ENCODE measurements at regions not wholly inside any gene's neighbourhood (a gene's known extent, or its start where the extent isn't known, plus 50 kb on each side); places are given as distances from the start of the nearest gene placed in this dataset.

DNA sequence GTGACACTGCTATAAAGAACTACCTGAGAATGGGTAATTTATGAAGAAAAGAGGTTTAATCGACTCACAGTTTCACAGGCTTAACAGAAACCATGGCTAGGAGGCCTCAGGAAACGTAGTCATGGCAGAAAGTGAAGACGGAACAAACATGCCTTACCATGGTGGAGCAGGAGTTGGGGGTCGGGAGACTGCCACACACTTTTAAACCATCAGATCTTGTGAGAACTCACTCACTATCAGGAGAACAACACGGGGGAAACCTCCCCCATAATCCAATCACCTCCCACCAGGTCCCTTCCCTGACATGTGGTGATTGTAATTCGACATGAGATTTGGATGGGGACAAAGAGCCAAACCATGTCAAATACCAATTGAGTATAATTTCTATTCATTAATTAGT lies 2392.6 kb upstream of the C9orf72 start:
- intact Hi-C loops (cut with micrococcal nuclease), result no loop called here
- ChIA-PET RAD21 (ENCODE audit: low non-redundant PET in 1 of 2, low total read pairs in 2 of 2, uncharacterized antibody in 2 of 2, unreplicated experiment in 2 of 2) (no interaction called here), POLR2A (no interaction called here), CTCF (no interaction called here)
- DNase-seq (ENCODE audit: low read depth, low spot score) (no peak), ATAC-seq (no peak)
- H3K9me3 ChIP-seq (ENCODE audit: control insufficient read depth in 1 of 2, insufficient read depth in 1 of 2, low read depth in 1 of 2, low read length in 2 of 2), result no peaks in the 10 kb centered on the region
- no peaks in the 10 kb centered on the region for H3K79me2 ChIP-seq (ENCODE audit: insufficient read depth, low read length)
- no peak overlapping the region for H3K4me2 ChIP-seq (ENCODE audit: low read length)
- H4K20me1 ChIP-seq (ENCODE audit: insufficient read depth), result no peaks in the 10 kb centered on the region
- no peak overlapping the region for H3K9ac ChIP-seq (ENCODE audit: low read length)
- no peaks in the 10 kb centered on the region for H3K27me3 ChIP-seq (ENCODE audit: insufficient read depth, low read length)
- no peak overlapping the region for H3K27ac ChIP-seq (ENCODE audit: low read depth, low read length)
- H2AFZ ChIP-seq (ENCODE audit: low read depth, low read length, poor library complexity, severe bottlenecking), result no peak overlapping the region
- H3K4me1 ChIP-seq (ENCODE audit: control insufficient read depth in 1 of 2, insufficient read depth in 2 of 2, low read length in 2 of 2), result no peaks in the 10 kb centered on the region
- no TSS peak for BruUV-seq (replicated peaks)
- H3K4me3 ChIP-seq (replicated peaks in 1 of 2; ENCODE audit: low read depth in 1 of 2, low read length in 2 of 2), result no peak overlapping the region
- TF ChIP-seq, protein P1, sequence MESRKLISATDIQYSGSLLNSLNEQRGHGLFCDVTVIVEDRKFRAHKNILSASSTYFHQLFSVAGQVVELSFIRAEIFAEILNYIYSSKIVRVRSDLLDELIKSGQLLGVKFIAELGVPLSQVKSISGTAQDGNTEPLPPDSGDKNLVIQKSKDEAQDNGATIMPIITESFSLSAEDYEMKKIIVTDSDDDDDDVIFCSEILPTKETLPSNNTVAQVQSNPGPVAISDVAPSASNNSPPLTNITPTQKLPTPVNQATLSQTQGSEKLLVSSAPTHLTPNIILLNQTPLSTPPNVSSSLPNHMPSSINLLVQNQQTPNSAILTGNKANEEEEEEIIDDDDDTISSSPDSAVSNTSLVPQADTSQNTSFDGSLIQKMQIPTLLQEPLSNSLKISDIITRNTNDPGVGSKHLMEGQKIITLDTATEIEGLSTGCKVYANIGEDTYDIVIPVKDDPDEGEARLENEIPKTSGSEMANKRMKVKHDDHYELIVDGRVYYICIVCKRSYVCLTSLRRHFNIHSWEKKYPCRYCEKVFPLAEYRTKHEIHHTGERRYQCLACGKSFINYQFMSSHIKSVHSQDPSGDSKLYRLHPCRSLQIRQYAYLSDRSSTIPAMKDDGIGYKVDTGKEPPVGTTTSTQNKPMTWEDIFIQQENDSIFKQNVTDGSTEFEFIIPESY (IDR thresholded peaks at IDR 0.05; ENCODE audit: extremely low read depth, insufficient replicate concordance, low read length), result no peak
- no peak for TF ChIP-seq POLR2AphosphoS5 (IDR thresholded peaks at IDR 0.05; ENCODE audit: low read depth, low read length)
- TF ChIP-seq ZNF274 (IDR thresholded peaks at IDR 0.05; ENCODE audit: low read depth, low read length), result no peak
- TF ChIP-seq POLR2A (IDR thresholded peaks at IDR 0.05; ENCODE audit: borderline replicate concordance, extremely low read depth, insufficient read depth, insufficient read length), result no peak
- TF ChIP-seq TCF7L2 (IDR thresholded peaks at IDR 0.05; ENCODE audit: borderline replicate concordance, extremely low read depth, insufficient read depth, insufficient read length), result no peak
- no peaks in the 10 kb centered on the region for H3K9me2 ChIP-seq (ENCODE audit: insufficient read depth)
- H3K36me3 ChIP-seq (ENCODE audit: control insufficient read depth in 1 of 2, insufficient read depth in 2 of 2, low read length in 2 of 2), result no peaks in the 10 kb centered on the region

DNA sequence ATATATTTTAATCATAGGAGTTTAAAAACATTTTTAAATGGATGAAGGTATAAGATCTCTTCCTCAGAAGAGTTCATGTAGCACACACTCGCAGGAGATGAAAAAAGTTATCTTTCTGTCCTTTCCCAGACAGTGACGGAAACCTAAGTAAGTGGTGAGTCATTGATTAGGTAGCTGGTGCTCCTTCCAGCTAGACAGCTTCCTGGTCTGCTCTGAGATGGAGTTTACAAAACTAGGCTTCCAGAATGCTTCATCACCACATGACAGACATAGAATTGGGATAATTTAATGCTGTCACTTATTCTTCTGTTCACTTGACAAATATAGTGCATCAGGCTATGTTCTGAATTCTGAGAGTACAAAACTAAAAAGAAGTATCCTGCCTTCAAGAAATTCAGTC lies 2393.0 kb upstream of the C9orf72 start:
- Histone ChIP-seq H3K27me3 (ENCODE audit: insufficient read depth, low read length) (no peaks in the 10 kb centered on the region), H3K9me2 (ENCODE audit: insufficient read depth) (no peaks in the 10 kb centered on the region), H3K36me3 (ENCODE audit: control insufficient read depth in 1 of 2, insufficient read depth in 2 of 2, low read length in 2 of 2) (no peaks in the 10 kb centered on the region), H3K9ac (ENCODE audit: low read length) (no peak overlapping the region), H3K27ac (ENCODE audit: low read depth, low read length) (no peak overlapping the region), H4K20me1 (ENCODE audit: insufficient read depth) (no peaks in the 10 kb centered on the region), H2AFZ (ENCODE audit: low read depth, low read length, poor library complexity, severe bottlenecking) (no peak overlapping the region), H3K4me2 (ENCODE audit: low read length) (no peak overlapping the region), H3K4me1 (ENCODE audit: control insufficient read depth in 1 of 2, insufficient read depth in 2 of 2, low read length in 2 of 2) (no peaks in the 10 kb centered on the region), H3K9me3 (ENCODE audit: control insufficient read depth in 1 of 2, insufficient read depth in 1 of 2, low read depth in 1 of 2, low read length in 2 of 2) (no peaks in the 10 kb centered on the region), H3K79me2 (ENCODE audit: insufficient read depth, low read length) (no peaks in the 10 kb centered on the region), H3K4me3 (replicated peaks in 1 of 2; ENCODE audit: low read depth in 1 of 2, low read length in 2 of 2) (no peak overlapping the region)
- ChIA-PET POLR2A (no interaction called here), RAD21 (ENCODE audit: low non-redundant PET in 1 of 2, low total read pairs in 2 of 2, uncharacterized antibody in 2 of 2, unreplicated experiment in 2 of 2) (no interaction called here), CTCF (no interaction called here)
- ATAC-seq, result no peak
- no peak for DNase-seq (ENCODE audit: low read depth, low spot score)
- intact Hi-C loops (cut with micrococcal nuclease), result no loop called here
- no TSS peak for BruUV-seq (replicated peaks)
- no peak for TF ChIP-seq CBX3 (IDR thresholded peaks at IDR 0.05; ENCODE audit: low read depth)
- TF ChIP-seq TCF7L2 (IDR thresholded peaks at IDR 0.05; ENCODE audit: borderline replicate concordance, extremely low read depth, insufficient read depth, insufficient read length), result no peak
- TF ChIP-seq SRF (IDR thresholded peaks at IDR 0.05; ENCODE audit: low read depth), result no peak
- TF ChIP-seq, protein P2, sequence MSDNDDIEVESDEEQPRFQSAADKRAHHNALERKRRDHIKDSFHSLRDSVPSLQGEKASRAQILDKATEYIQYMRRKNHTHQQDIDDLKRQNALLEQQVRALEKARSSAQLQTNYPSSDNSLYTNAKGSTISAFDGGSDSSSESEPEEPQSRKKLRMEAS (IDR thresholded peaks at IDR 0.05), result no peak
- no peak for TF ChIP-seq CEBPB (IDR thresholded peaks at IDR 0.05; ENCODE audit: low read depth)
- no peak for TF ChIP-seq EZH2 (IDR thresholded peaks at IDR 0.05)
- TF ChIP-seq POLR2A (IDR thresholded peaks at IDR 0.05; ENCODE audit: borderline replicate concordance, extremely low read depth, insufficient read depth, insufficient read length), result no peak
- no peak for TF ChIP-seq ZNF274 (IDR thresholded peaks at IDR 0.05; ENCODE audit: low read depth, low read length)
- TF ChIP-seq FOSL1 (IDR thresholded peaks at IDR 0.05; ENCODE audit: low read depth), result no peak
- TF ChIP-seq EZH2phosphoT487 (IDR thresholded peaks at IDR 0.05; ENCODE audit: borderline replicate concordance), result no peak
- TF ChIP-seq, protein P1 (IDR thresholded peaks at IDR 0.05; ENCODE audit: extremely low read depth, insufficient replicate concordance, low read length), result no peak
- no peak for TF ChIP-seq SP1 (IDR thresholded peaks at IDR 0.05; ENCODE audit: low read depth)
- TF ChIP-seq JUND (IDR thresholded peaks at IDR 0.05), result no peak
- TF ChIP-seq, protein P3, sequence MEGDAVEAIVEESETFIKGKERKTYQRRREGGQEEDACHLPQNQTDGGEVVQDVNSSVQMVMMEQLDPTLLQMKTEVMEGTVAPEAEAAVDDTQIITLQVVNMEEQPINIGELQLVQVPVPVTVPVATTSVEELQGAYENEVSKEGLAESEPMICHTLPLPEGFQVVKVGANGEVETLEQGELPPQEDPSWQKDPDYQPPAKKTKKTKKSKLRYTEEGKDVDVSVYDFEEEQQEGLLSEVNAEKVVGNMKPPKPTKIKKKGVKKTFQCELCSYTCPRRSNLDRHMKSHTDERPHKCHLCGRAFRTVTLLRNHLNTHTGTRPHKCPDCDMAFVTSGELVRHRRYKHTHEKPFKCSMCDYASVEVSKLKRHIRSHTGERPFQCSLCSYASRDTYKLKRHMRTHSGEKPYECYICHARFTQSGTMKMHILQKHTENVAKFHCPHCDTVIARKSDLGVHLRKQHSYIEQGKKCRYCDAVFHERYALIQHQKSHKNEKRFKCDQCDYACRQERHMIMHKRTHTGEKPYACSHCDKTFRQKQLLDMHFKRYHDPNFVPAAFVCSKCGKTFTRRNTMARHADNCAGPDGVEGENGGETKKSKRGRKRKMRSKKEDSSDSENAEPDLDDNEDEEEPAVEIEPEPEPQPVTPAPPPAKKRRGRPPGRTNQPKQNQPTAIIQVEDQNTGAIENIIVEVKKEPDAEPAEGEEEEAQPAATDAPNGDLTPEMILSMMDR (IDR thresholded peaks at IDR 0.05 in 2 of 3, conservative IDR thresholded peaks at IDR 0.05 in 1 of 3; ENCODE audit: borderline replicate concordance in 1 of 3, insufficient read depth in 1 of 3, low read depth in 2 of 3, low read length in 2 of 3), result no peak
